ENCODE measurements at regions not wholly inside any gene's neighbourhood (a gene's known extent, or its start where the extent isn't known, plus 50 kb on each side); places are given as distances from the start of the nearest gene placed in this dataset.

GRCh38 chr1:4980211-4980610, 325.8 kb downstream of the AJAP1 start:
- TF ChIP-seq CTCF (IDR thresholded peaks at IDR 0.05; ENCODE audit: low read length, missing control alignments), result no peak
- no peak for DNase-seq (ENCODE audit: low read depth)
- no peak overlapping the region for H3K4me3 ChIP-seq (replicated peaks; ENCODE audit: low read depth, low read length)

- H3K4me3 ChIP-seq (replicated peaks; ENCODE audit: low read depth, low read length), result no peak overlapping the region
- no peak for DNase-seq (ENCODE audit: low read depth)
- no peak for TF ChIP-seq CTCF (IDR thresholded peaks at IDR 0.05; ENCODE audit: low read length, missing control alignments)
These were observed 324.4 kb downstream of the AJAP1 start for GRCh38 chr1:4978660-4979390.

GRCh38 chr1:4977701-4978100, 323.3 kb downstream of the AJAP1 start:
- H3K4me3 ChIP-seq (replicated peaks; ENCODE audit: low read depth, low read length), result no peak overlapping the region

GRCh38 chr1:4976859-4977440, 322.5 kb downstream of the AJAP1 start:
- no peak for DNase-seq (ENCODE audit: low read depth)
- no peak overlapping the region for H3K4me3 ChIP-seq (replicated peaks; ENCODE audit: low read depth, low read length)
- no peak for TF ChIP-seq CTCF (IDR thresholded peaks at IDR 0.05; ENCODE audit: low read length, missing control alignments)

More at GRCh38 chr1:4977701-4978100, 323.3 kb downstream of the AJAP1 start:
- DNase-seq (ENCODE audit: low read depth), result no peak
- no peak for TF ChIP-seq CTCF (IDR thresholded peaks at IDR 0.05; ENCODE audit: low read length, missing control alignments)

- no peak overlapping the region for H3K4me3 ChIP-seq (replicated peaks; ENCODE audit: low read depth, low read length)
- DNase-seq (ENCODE audit: low read depth), result no peak
- TF ChIP-seq CTCF (IDR thresholded peaks at IDR 0.05; ENCODE audit: low read length, missing control alignments), result no peak
These were observed 321.4 kb downstream of the AJAP1 start for GRCh38 chr1:4975856-4976255.

GRCh38 chr1:4974981-4975685, 320.7 kb downstream of the AJAP1 start:
- no peak for TF ChIP-seq CTCF (IDR thresholded peaks at IDR 0.05; ENCODE audit: low read length, missing control alignments)
- DNase-seq (ENCODE audit: low read depth), result no peak
- H3K4me3 ChIP-seq (replicated peaks; ENCODE audit: low read depth, low read length), result no peak overlapping the region

Data from fibroblast of pulmonary artery (primary cell).